Heart left ventricle (tissue), 13 donors: ENCODE measurements at regions not wholly inside any gene's neighbourhood (a gene's known extent, or its start where the extent isn't known, plus 50 kb on each side); places are given as distances from the start of the nearest gene placed in this dataset.

ENCODE experiments used
- POLR2A ChIP-seq, 2 donors: fragments of 450-650 bp; IDR thresholded peaks; one replicate each; pipeline ENCODE4 v1.6.1; 2017; ENCODE audit warnings: antibody characterized with exemption in 2 of 2, mild to moderate bottlenecking in 2 of 2, moderate library complexity in 2 of 2
- TF ChIP-seq, protein P1 (sequence below), 12 donors: fragments of 200-600 bp; sonication (generic) in 4 of 12; IDR thresholded peaks; one replicate each; pipeline versions ENCODE4 v1.5.0 to v1.8.0; 2018 to 2022; ENCODE audit warnings: antibody characterized with exemption in 12 of 12, mild to moderate bottlenecking in 5 of 12
- donor health status: ischemic (EF 13 %, LVEDD 7.1; RV severe dilation, severe dysfunction).
- donor health status: DM: no; HTN: yes; CAD: no.
- donor health status: DM: no; HTN: no; CAD: no.
- donor health status: ischemic (EF 25% LVEDD 6.9; RV normal size, moderate dysfunction).
- donor health status: ischemic (EF 25% LVEDD 5.7; RV mildly dilated, moderate dysfunction).
- donor health status: ischemic (EF 35%, LVEDD 5.7; RV mildly dilated, moderate dysfunction).
- donor health status: nonischemic (EF 11% LVEDD 7.7; RV severe dilation, severe dysfunction).
- donor health status: DM: yes; HTN: yes; CAD: no.
- donor health status: PGD.
- donor health status: ischemic (EF 29% LVEDD 5.4; RV normal size, mild dysfunction).
- donor health status: nonischemic (EF 23%, LVEDD 6.1; RV moderate dilation, normal function).

GRCh38 chr15:35867356-35867755, 321.4 kb upstream of the DPH6 start:
- TF ChIP-seq, protein P1, sequence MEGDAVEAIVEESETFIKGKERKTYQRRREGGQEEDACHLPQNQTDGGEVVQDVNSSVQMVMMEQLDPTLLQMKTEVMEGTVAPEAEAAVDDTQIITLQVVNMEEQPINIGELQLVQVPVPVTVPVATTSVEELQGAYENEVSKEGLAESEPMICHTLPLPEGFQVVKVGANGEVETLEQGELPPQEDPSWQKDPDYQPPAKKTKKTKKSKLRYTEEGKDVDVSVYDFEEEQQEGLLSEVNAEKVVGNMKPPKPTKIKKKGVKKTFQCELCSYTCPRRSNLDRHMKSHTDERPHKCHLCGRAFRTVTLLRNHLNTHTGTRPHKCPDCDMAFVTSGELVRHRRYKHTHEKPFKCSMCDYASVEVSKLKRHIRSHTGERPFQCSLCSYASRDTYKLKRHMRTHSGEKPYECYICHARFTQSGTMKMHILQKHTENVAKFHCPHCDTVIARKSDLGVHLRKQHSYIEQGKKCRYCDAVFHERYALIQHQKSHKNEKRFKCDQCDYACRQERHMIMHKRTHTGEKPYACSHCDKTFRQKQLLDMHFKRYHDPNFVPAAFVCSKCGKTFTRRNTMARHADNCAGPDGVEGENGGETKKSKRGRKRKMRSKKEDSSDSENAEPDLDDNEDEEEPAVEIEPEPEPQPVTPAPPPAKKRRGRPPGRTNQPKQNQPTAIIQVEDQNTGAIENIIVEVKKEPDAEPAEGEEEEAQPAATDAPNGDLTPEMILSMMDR (IDR thresholded peaks at IDR 0.05): no peak
- no peak for TF ChIP-seq POLR2A (IDR thresholded peaks at IDR 0.05)
